GM19463 (cell line): ENCODE measurements at regions not wholly inside any gene's neighbourhood (a gene's known extent, or its start where the extent isn't known, plus 50 kb on each side); places are given as distances from the start of the nearest gene placed in this dataset.

Experiments used
- ATAC-seq: cut with Tn5 transposase; IDR thresholded peaks from one replicate; pipeline ENCODE4 v1.9.1; 2021; ENCODE audit warnings: mild to moderate bottlenecking, moderate library complexity; ENCODE audit not compliant: unreplicated experiment

GRCh38 chr10:118501637-118502440, 93.6 kb downstream of the PRLHR start:
- ATAC-seq = no peak

- no peak for ATAC-seq
These were observed 94.3 kb downstream of the PRLHR start for GRCh38 chr10:118501171-118501570.

DNA sequence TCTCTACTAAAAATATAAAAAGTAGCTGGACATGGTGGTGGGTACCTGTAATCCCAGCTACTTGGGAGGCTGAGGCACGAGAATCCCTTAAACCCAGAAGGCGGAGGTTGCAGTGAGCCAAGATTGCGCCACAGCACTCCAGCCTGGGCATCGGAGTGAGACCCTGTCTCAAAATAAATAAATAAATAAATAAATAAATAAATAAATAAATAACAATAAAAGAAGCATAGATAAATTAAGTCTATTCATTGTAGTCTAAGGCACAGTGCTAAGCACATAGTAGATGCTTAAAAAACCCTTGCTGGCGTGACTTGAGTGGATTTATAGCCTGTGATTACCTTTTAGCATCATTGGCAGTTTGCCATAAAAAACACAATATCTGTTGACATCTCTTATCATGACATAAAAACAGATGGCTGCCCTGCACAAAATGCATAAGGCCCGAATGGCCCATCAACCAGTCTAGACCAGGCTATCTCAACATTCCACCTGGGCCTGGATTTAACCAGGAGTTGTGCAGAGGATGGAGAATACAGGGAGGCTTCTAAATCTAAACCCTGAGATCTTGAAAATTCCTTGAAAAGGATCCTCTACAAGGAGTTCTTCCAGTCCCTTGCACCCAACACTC, 94.9 kb downstream of the PRLHR start:
- no peak for ATAC-seq

DNA sequence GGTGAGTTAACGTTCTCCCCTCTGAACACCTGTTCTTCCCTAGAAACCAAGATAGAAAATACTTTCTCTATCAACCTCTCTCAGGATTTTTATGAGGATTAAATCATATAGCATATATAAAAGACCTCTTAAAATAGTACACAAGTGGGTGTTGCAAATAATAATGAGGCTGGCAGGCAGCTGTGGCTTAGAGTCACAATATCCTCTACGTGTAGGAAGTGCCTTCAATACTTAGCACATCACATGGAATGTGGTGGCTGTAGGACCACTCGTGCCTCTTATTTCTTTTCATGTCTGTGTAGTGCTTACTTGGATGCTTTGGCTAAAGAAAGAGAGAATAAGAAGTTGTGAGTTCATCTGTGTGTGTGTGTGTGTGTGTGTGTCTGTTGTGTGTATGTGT, 96.3 kb downstream of the PRLHR start:
- no peak for ATAC-seq

DNA sequence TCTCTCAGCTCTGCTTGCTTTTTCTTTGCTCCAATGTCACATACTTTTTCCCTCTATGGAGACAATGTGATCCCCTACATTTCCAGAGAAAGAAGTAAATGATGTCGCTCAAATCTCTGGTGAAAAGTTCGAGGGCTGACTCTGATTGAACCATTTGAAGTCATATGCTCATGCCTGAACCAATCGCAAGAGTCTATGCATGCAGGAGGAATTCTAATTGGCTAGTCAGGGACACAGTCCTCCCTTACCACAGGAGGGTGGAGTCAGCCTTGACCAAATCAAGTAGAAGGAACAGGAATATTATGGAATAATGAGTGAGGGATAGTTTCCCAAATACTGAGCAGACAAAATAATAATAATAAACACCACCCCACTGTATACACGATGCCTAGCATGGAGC, 96.8 kb downstream of the PRLHR start:
- no peak for ATAC-seq

DNA sequence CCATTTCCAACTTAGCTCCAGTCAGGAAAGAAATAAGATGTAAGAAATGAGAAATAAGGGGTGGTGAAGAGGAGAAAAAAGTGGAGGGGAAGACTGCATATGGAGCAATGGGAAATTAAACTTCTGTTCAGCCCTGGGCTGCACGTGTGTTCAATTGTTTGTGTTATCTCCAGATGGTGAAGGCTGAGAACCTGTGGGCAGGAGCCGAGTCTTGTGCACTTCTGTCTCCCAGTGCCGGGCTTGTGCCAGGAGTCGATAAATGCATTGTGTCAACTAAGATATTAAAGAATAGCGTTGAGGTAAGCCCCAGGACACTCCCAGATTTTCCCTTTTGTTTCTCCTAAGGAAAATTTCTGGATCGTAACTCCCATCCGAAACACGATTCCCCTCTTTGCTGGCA, 98.2 kb downstream of the PRLHR start:
- ATAC-seq = no peak

- ATAC-seq = no peak
These were observed 98.9 kb downstream of the PRLHR start for GRCh38 chr10:118496525-118496924.

DNA sequence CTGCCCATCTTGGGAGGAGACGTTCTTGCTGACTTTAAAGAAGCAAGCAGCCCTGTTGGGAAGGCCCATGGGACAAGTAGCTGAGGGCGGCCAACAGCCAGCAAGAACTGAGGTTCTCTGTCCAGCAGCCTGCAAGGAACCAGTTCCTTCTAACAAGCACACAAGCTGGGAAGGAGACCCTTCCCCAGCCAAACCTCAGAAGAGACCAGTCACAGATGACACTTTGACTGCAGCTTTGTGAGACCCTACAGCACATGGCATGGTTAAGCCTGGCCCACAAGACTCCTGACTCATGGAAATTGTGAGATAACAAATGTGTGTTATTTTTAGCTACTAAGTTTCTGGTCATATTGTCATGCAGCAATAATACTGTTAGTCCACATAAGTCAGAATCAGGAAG, 99.9 kb downstream of the PRLHR start:
- ATAC-seq = no peak

GRCh38 chr10:118491055-118491454, 104.4 kb downstream of the PRLHR start:
- ATAC-seq = no peak

- no peak for ATAC-seq
These were observed 106.5 kb downstream of the PRLHR start for GRCh38 chr10:118488710-118489497.

DNA sequence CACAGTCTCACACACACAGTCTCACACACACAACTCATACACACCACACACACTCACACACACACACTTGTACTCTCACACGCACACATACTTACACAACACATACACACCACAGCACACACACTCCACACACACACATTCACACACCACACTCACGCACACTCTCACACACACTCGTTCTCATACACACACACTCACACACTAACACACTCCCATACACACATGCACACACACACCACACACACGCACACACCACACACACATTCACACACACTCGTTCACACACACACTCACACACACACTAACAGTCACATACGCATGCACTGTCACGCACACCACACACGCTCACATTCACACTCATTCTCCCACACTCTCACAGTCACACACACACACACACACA, 109.8 kb downstream of the PRLHR start:
- no peak for ATAC-seq

DNA sequence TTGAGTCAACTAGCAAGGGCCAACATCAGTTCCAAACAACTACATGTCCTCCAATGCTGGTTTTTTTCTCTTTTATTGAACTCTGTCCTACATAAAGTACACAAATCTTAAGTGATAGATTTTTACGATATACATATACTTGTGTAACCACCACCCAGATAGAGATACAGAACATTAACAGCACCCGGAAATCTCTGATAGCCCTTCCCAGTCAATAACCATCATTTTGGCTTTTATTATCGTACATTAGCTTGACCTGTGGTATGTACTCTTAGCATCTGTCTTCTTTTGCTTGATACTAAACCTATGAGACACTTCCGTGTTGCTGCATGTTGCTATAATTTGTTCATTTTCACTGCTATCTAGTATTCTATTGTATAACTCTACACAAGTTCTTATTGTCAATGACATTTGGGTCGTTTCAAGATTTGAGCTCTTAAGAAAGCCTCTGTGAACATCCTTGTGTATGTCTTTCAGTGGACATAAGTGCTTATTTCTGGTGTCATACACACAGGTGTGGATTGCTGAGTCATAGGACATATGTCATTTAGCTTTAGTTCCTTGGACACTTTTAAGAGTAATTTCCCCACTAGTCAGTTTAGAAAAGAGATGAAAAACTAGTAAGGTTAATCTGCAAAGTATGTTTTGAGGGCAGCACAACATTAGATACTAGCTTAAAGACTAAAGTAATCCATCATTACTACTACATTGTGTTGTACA, 111.1 kb downstream of the PRLHR start:
- ATAC-seq = no peak

- ATAC-seq = no peak
These were observed 112.0 kb downstream of the PRLHR start for GRCh38 chr10:118483496-118483895.

DNA sequence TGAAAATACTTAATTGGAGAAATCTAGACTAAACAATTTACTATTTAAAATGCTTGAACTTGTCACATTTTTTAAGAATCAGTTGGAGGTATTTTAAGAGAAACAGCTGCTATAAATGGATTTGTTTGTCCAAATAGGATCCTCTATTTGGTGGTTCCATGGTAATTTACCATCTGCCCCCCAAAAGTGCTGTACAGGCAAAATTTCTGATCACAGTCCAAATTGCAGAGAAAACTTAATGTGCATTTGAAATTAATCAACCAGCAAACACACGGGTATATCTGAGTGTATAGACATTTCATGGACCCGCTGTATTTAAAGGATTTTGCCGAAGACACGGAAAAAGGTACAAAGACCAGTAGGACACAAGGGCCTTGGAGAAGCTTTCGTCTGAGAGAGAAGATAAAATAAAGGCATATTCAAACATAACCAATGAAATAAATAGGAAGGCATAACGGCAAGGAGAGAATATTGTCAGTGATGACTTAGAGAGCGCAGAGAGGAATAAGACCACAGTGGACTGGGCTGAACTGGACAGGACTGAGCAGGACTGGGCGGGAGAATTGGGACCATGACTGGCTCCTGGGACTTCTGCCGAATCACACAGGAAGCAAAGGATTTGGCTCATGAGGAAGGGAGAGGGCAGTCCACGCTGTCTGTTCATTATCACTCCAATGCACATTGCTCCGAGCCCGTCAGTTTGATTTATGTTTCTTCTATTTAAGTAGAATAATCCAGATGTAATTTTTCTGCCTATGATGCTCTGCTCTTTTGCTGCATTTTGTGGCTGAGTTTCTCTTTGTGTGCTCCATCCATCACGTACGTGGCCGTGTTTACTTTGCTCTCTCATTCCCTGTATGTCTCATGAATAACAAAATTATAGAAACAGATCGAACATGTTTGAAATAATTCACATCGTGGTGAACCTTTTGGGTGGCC, 112.8 kb downstream of the PRLHR start:
- no peak for ATAC-seq

GRCh38 chr10:118481871-118482270, 113.6 kb downstream of the PRLHR start:
- ATAC-seq = no peak

- no peak for ATAC-seq
These were observed 120.2 kb downstream of the PRLHR start for GRCh38 chr10:118475214-118475613.

DNA sequence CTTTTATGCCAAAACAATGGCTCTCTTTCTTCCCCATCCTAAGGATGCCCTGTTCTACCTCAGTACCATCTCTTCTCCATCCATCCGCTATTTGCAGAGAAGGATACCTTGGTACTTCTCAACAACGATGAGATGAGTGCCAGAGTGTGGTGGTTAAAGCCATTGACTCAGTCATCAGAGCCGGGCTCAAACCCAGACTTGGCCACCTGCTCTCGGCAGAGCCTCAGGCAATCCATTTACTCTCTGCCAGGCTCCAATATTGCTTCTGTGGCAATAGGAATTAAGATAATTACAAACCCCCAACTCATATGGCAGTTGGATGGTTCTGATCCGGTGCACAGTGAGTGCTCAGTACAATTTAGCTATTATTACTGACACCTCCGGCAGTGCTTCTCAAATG, 121.3 kb downstream of the PRLHR start:
- ATAC-seq = no peak

DNA sequence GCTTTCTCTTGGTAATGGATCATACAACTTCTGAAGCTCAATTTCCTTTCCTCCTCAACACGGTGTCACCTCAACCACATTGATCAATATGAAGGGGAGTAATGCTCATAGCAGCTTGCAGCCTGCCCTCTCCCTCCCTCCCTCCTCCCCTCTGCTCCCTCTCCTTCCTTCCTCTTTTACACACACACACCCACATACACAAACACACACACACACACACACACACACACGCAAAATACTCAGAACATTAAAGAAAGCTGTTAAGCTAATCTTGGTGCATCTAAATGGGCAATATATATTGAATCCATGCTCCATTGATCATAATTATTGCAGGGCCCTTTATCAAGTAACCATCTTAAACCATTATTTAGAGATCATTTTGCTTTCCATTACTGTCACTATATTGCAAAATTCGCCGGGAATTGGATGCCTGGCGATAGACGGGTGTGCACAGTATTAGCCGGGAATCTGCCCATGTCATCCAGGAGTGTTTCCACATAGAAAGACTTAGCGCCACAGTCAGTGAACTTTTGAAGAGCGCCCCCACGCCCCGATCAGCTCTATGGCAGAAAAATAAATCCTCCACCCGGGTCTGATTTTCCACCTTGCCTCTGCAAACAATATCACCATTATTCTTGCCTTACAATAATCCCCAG, 122.0 kb downstream of the PRLHR start:
- ATAC-seq = no peak

DNA sequence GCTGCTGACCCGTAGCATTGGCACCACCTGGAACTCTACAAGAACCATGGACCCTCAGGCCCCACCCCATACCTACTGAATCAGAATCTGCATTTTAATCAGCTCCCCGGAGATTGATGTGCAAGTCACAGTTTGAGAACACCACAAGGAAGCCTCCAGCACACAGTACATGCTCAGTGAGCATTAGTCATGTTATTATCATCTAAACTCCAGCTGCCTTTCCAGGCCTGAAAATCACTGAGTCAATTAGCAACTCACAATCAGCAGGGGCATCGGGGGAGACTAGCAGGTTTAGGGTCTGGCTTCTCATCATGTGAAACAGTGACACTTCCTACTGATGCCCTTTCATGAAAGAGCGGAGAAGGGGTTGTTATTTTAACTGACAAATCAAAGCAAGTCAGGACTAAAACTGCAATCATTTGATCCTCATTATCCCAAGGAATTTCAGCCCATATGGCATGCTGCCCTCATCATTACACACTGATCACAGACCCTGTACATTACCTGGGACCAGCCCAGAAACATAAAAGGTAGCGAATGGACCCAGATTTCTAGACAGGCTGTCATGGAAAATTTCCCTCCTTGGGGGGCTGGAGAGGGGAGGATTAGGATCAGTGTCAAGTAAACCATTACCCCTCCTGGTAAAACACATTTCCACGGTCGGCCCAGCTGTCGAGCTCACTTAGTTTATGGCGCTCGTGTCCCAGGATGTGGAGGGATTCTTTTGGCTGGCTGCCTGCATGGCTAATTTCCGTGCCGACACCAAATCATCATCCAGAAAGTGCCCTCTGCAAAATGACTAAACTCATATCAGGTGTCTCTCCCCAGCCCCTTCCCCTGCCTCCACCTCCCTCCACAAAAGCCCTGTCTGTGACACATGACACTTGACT, 122.8 kb downstream of the PRLHR start:
- ATAC-seq = no peak
